Coronary artery (tissue), 2 donors: ENCODE measurements at regions not wholly inside any gene's neighbourhood (a gene's known extent, or its start where the extent isn't known, plus 50 kb on each side); places are given as distances from the start of the nearest gene placed in this dataset.
"Not testable (repeated sequence)": the region's sequence is repeated elsewhere in the genome, so short reads cannot be mapped to it uniquely, and the experiment has no call there.

Experiments
- DNase-seq: peaks from one replicate; pipeline ENCODE4 v3.0.0-alpha.2; 2017; ENCODE audit warnings: low spot score
- H3K27ac ChIP-seq, 2 donors: fragments of 200-600 bp; sonication (generic); one replicate each; pipeline ENCODE4 v1.5.1; 2016 to 2019
- H3K4me3 ChIP-seq: fragments of 200-600 bp; sonication (generic); 2 replicates; pipeline ENCODE4 v1.5.1; 2016; ENCODE audit warnings: mild to moderate bottlenecking, moderate library complexity
- CTCF ChIP-seq: fragments of 200-600 bp; sonication (generic); IDR thresholded peaks from one replicate; pipeline ENCODE4 v1.5.1; 2019; ENCODE audit warnings: antibody characterized with exemption

GRCh38 chr7:130845581-130846085 is 111.6 kb upstream of the KLF14 start:
- Histone ChIP-seq H3K4me3 (no peak overlapping the region), H3K27ac (no peak overlapping the region)
- no peak for DNase-seq
- no peak for TF ChIP-seq CTCF

GRCh38 chr7:130849604-130850003 is 115.6 kb upstream of the KLF14 start:
- no peak overlapping the region for H3K4me3 ChIP-seq
- TF ChIP-seq CTCF, result no peak
- H3K27ac ChIP-seq, result no peak overlapping the region
- no peak for DNase-seq

- no peak overlapping the region for H3K27ac ChIP-seq
- no peak for TF ChIP-seq CTCF
- DNase-seq, result no peak
- no peak overlapping the region for H3K4me3 ChIP-seq
Observed at GRCh38 chr7:130850956-130851355, 116.9 kb upstream of the KLF14 start.

GRCh38 chr7:130852867-130853266 is 118.9 kb upstream of the KLF14 start:
- Histone ChIP-seq H3K4me3 (no peak overlapping the region), H3K27ac (no peak overlapping the region)
- TF ChIP-seq CTCF, result no peak
- no peak for DNase-seq

GRCh38 chr7:130853503-130854279 is 119.7 kb upstream of the KLF14 start:
- no peak overlapping the region for H3K27ac ChIP-seq
- TF ChIP-seq CTCF, result no peak

GRCh38 chr7:130854481-130854880 is 120.5 kb upstream of the KLF14 start:
- no peak for TF ChIP-seq CTCF
- H3K4me3 ChIP-seq, result no peak overlapping the region
- no peak overlapping the region for H3K27ac ChIP-seq
- DNase-seq, result no peak

More at GRCh38 chr7:130853503-130854279, 119.7 kb upstream of the KLF14 start:
- H3K4me3 ChIP-seq, result no peak overlapping the region
- no peak for DNase-seq

GRCh38 chr7:130856866-130857265 is 122.9 kb upstream of the KLF14 start:
- H3K4me3 ChIP-seq, result no peak overlapping the region
- DNase-seq, result no peak
- no peak overlapping the region for H3K27ac ChIP-seq
- TF ChIP-seq CTCF, result no peak

- not testable (repeated sequence) for DNase-seq, H3K4me3 ChIP-seq, H3K27ac ChIP-seq
Observed at GRCh38 chr7:130860832-130861231, 126.8 kb upstream of the KLF14 start.
